ENCODE measurements at regions not wholly inside any gene's neighbourhood (a gene's known extent, or its start where the extent isn't known, plus 50 kb on each side); places are given as distances from the start of the nearest gene placed in this dataset.

DNA sequence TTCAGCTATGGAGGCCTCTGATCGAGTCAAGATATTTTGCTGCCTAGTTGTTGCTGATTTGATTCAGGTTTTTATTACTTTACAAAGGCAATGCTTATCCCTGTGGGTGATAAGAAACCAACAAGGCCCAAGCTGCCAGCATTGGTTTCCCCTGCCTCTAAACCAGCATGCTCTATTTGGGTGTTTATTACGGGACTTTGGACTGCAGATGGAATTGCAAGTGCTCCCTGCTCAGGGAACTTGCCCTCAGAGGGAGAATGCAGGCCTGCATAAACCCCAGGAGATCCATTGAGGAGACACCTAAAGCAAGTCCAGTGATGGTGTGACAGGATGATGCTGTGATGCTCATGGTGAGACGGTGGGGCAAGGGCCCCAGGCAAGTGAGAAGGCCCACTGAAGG lies 172.1 kb downstream of the VAPA start (continued):
- TF ChIP-seq, protein P1, sequence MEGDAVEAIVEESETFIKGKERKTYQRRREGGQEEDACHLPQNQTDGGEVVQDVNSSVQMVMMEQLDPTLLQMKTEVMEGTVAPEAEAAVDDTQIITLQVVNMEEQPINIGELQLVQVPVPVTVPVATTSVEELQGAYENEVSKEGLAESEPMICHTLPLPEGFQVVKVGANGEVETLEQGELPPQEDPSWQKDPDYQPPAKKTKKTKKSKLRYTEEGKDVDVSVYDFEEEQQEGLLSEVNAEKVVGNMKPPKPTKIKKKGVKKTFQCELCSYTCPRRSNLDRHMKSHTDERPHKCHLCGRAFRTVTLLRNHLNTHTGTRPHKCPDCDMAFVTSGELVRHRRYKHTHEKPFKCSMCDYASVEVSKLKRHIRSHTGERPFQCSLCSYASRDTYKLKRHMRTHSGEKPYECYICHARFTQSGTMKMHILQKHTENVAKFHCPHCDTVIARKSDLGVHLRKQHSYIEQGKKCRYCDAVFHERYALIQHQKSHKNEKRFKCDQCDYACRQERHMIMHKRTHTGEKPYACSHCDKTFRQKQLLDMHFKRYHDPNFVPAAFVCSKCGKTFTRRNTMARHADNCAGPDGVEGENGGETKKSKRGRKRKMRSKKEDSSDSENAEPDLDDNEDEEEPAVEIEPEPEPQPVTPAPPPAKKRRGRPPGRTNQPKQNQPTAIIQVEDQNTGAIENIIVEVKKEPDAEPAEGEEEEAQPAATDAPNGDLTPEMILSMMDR (conservative IDR thresholded peaks at IDR 0.05; ENCODE audit: low read depth in 2 of 2), result no peak
- TF ChIP-seq POLR2AphosphoS5 (IDR thresholded peaks at IDR 0.05; ENCODE audit: low read depth), result no peak

DNA sequence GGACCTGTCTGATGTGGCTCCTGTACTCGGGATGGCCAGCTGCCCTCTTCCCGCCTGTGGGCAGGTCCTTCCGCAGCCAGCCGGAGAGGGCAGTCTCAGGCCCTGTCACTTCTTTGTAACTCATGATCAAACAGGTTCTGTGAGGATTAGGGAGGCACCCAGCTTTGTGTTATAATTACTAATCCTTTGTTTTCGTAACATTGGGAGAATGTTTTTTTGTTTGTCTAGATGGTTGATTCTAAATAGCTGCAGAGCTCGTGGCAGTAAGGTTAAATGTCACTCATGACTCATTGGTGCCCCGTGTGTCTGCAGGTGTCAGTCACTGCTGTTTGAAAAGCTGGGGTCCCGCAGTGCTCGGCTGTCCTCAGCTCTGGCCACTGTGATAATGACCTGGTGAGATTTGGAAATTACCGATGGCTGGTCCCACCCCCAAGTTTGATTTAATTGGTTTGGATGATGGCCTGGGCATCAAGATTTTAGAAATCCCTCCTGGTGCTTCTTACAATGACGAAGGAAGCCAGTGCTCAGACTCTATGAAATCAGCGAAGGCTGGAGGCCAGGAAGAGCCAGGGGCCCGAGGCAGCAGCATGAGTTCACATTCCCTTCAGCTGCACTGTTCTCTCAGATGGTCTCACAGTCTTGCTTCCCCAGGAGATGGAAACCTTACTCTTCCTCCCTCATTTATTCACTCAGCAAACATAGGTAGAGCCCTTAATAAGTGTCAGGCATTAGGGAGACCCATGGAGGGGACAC lies 172.8 kb downstream of the VAPA start:
- Mint-ChIP-seq H3K36me3 (ENCODE audit: low read depth) (peaks cover 21% of the 10 kb centered on the region), H3K4me1 (peaks cover 26% of the 10 kb centered on the region; the same call in 2 of the 3 replicates), H3K9me3 (peaks cover 28% of the 10 kb centered on the region), H3K27ac (no peak overlapping the region), H3K27me3 (ENCODE audit: insufficient read depth, low read depth, poor library complexity) (peaks cover 7% of the 10 kb centered on the region), H3K4me3 (no peak overlapping the region)
- Histone ChIP-seq H4K20me1 (replicated peaks; ENCODE audit: insufficient read depth) (no peaks in the 10 kb centered on the region), H3K4me3 (no peak overlapping the region), H3K79me2 (replicated peaks; ENCODE audit: insufficient read depth) (no peaks in the 10 kb centered on the region), H3F3A (replicated peaks; ENCODE audit: low read depth) (no peaks in the 10 kb centered on the region), H3K27ac (ENCODE audit: low read depth) (no peak overlapping the region), H3K27me3 (ENCODE audit: insufficient read depth) (no peaks in the 10 kb centered on the region), H2AFZ (no peak overlapping the region), H3K36me3 (ENCODE audit: insufficient read depth) (no peaks in the 10 kb centered on the region; the same call in 1 of the 2 replicates), H3K4me2 (no peak overlapping the region), H3K4me1 (ENCODE audit: insufficient read depth) (no peaks in the 10 kb centered on the region), H3K9me2 (ENCODE audit: insufficient read depth) (no peaks in the 10 kb centered on the region; the same call in 1 of the 2 replicates)
- DNase-seq (ENCODE audit: low spot score), result no peak
- ATAC-seq, result peak; percentile 52
- TF ChIP-seq EZH2phosphoT487 (IDR thresholded peaks at IDR 0.05; ENCODE audit: unreplicated experiment) (no peak), STAT1 (IDR thresholded peaks at IDR 0.05; ENCODE audit: unreplicated experiment) (no peak), POLR2AphosphoS5 (IDR thresholded peaks at IDR 0.05; ENCODE audit: low read depth) (no peak), CREB1 (CRISPR knock-in tag; IDR thresholded peaks at IDR 0.05; ENCODE audit: low read depth) (no peak), NANOG (IDR thresholded peaks at IDR 0.05; ENCODE audit: borderline replicate concordance) (no peak), JUNB (IDR thresholded peaks at IDR 0.05; ENCODE audit: unreplicated experiment) (no peak), EZH2 (IDR thresholded peaks at IDR 0.05; ENCODE audit: low read depth, unreplicated experiment) (no peak)
- TF ChIP-seq, protein P2, sequence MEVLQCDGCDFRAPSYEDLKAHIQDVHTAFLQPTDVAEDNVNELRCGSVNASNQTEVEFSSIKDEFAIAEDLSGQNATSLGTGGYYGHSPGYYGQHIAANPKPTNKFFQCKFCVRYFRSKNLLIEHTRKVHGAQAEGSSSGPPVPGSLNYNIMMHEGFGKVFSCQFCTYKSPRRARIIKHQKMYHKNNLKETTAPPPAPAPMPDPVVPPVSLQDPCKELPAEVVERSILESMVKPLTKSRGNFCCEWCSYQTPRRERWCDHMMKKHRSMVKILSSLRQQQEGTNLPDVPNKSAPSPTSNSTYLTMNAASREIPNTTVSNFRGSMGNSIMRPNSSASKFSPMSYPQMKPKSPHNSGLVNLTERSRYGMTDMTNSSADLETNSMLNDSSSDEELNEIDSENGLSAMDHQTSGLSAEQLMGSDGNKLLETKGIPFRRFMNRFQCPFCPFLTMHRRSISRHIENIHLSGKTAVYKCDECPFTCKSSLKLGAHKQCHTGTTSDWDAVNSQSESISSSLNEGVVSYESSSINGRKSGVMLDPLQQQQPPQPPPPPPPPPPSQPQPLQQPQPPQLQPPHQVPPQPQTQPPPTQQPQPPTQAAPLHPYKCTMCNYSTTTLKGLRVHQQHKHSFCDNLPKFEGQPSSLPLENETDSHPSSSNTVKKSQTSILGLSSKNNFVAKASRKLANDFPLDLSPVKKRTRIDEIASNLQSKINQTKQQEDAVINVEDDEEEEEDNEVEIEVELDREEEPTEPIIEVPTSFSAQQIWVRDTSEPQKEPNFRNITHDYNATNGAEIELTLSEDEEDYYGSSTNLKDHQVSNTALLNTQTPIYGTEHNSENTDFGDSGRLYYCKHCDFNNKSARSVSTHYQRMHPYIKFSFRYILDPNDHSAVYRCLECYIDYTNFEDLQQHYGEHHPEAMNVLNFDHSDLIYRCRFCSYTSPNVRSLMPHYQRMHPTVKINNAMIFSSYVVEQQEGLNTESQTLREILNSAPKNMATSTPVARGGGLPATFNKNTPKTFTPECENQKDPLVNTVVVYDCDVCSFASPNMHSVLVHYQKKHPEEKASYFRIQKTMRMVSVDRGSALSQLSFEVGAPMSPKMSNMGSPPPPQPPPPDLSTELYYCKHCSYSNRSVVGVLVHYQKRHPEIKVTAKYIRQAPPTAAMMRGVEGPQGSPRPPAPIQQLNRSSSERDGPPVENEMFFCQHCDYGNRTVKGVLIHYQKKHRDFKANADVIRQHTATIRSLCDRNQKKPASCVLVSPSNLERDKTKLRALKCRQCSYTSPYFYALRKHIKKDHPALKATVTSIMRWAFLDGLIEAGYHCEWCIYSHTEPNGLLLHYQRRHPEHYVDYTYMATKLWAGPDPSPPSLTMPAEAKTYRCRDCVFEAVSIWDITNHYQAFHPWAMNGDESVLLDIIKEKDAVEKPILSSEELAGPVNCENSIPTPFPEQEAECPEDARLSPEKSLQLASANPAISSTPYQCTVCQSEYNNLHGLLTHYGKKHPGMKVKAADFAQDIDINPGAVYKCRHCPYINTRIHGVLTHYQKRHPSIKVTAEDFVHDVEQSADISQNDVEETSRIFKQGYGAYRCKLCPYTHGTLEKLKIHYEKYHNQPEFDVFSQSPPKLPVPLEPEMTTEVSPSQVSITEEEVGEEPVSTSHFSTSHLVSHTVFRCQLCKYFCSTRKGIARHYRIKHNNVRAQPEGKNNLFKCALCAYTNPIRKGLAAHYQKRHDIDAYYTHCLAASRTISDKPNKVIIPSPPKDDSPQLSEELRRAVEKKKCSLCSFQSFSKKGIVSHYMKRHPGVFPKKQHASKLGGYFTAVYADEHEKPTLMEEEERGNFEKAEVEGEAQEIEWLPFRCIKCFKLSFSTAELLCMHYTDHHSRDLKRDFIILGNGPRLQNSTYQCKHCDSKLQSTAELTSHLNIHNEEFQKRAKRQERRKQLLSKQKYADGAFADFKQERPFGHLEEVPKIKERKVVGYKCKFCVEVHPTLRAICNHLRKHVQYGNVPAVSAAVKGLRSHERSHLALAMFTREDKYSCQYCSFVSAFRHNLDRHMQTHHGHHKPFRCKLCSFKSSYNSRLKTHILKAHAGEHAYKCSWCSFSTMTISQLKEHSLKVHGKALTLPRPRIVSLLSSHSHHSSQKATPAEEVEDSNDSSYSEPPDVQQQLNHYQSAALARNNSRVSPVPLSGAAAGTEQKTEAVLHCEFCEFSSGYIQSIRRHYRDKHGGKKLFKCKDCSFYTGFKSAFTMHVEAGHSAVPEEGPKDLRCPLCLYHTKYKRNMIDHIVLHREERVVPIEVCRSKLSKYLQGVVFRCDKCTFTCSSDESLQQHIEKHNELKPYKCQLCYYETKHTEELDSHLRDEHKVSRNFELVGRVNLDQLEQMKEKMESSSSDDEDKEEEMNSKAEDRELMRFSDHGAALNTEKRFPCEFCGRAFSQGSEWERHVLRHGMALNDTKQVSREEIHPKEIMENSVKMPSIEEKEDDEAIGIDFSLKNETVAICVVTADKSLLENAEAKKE (CRISPR knock-in tag; IDR thresholded peaks at IDR 0.05), result no peak
- TF ChIP-seq, protein P1 (conservative IDR thresholded peaks at IDR 0.05; ENCODE audit: low read depth in 2 of 2), result no peak
- TF ChIP-seq, protein P3, sequence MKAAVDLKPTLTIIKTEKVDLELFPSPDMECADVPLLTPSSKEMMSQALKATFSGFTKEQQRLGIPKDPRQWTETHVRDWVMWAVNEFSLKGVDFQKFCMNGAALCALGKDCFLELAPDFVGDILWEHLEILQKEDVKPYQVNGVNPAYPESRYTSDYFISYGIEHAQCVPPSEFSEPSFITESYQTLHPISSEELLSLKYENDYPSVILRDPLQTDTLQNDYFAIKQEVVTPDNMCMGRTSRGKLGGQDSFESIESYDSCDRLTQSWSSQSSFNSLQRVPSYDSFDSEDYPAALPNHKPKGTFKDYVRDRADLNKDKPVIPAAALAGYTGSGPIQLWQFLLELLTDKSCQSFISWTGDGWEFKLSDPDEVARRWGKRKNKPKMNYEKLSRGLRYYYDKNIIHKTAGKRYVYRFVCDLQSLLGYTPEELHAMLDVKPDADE (IDR thresholded peaks at IDR 0.05), result no peak
